AG04449 (cell line): ENCODE measurements at regions not wholly inside any gene's neighbourhood (a gene's known extent, or its start where the extent isn't known, plus 50 kb on each side); places are given as distances from the start of the nearest gene placed in this dataset.

Source experiments
- CTCF ChIA-PET: fragments of 350-600 bp; formaldehyde crosslinking; extraction: SDS; loops from one replicate; lab custom pipeline; 2021; ENCODE audit warnings: antibody characterized with exemption; lab: Yijun Ruan, JAX
- POLR2A ChIA-PET: fragments of 400-600, 350-600 bp; formaldehyde crosslinking; extraction: SDS; loops from one replicate; lab custom pipeline; 2020; ENCODE audit warnings: antibody characterized with exemption, inconsistent platforms; lab: Yijun Ruan, JAX
- DNase-seq: peaks from one replicate; pipeline ENCODE4 v3.0.0-alpha.2; 2010; ENCODE audit warnings: low read depth, low spot score
- H3K4me3 ChIP-seq: 2 replicates; pipeline ENCODE4 v1.5.1; 2011; ENCODE audit warnings: low read depth, mild to moderate bottlenecking, control low read depth, low read length
- CTCF ChIP-seq: IDR thresholded peaks from one replicate; pipeline ENCODE4 v1.5.1; 2011; ENCODE audit warnings: mild to moderate bottlenecking, moderate library complexity, low read length, control low read depth, inconsistent platforms; ENCODE audit not compliant: insufficient read depth; ENCODE audit errors: missing control alignments

GRCh38 chr9:134247918-134248631 is 78.2 kb upstream of the RXRA start:
- POLR2A ChIA-PET: no interaction called here
- no peak for DNase-seq
- TF ChIP-seq CTCF: no peak
- CTCF ChIA-PET: no interaction called here
- H3K4me3 ChIP-seq: no peak overlapping the region

GRCh38 chr9:134251296-134252069 is 74.8 kb upstream of the RXRA start:
- DNase-seq: no peak
- TF ChIP-seq CTCF: no peak
- ChIA-PET CTCF (no interaction called here), POLR2A (no interaction called here)
- no peak overlapping the region for H3K4me3 ChIP-seq

GRCh38 chr9:134252084-134252830 is 74.0 kb upstream of the RXRA start:
- no peak for TF ChIP-seq CTCF
- POLR2A ChIA-PET: no interaction called here
- DNase-seq: no peak
- H3K4me3 ChIP-seq: no peak overlapping the region
- CTCF ChIA-PET: no interaction called here

- ChIA-PET POLR2A (no interaction called here), CTCF (no interaction called here)
Observed at GRCh38 chr9:134253606-134254205, 72.5 kb upstream of the RXRA start.

GRCh38 chr9:134258332-134258731 is 67.9 kb upstream of the RXRA start:
- TF ChIP-seq CTCF: no peak
- ChIA-PET POLR2A (no interaction called here), CTCF (no interaction called here)
- DNase-seq: no peak
- no peak overlapping the region for H3K4me3 ChIP-seq

More at GRCh38 chr9:134253606-134254205, 72.5 kb upstream of the RXRA start:
- no peak for TF ChIP-seq CTCF
- DNase-seq: no peak
- H3K4me3 ChIP-seq: no peak overlapping the region
